T-cell (primary cell): ENCODE measurements at regions not wholly inside any gene's neighbourhood (a gene's known extent, or its start where the extent isn't known, plus 50 kb on each side); places are given as distances from the start of the nearest gene placed in this dataset.
A peak's percentile ranks its signal among the peaks of the same experiment; 100 is the strongest.

ENCODE experiments used
- ATAC-seq, 4 experiments: fragments of 200-7000 bp in 3 of 4; fragments of 150-1000 bp in 1 of 4; cut with Tn5 transposase; replicated peaks in 1 of 4; 1 replicate in 3 of 4; 2 replicates in 1 of 4; pipeline ENCODE4 v1.10.0; 2021; ENCODE audit warnings: moderate library complexity in 3 of 4, mild to moderate bottlenecking in 2 of 4, moderate number of reproducible peaks in 1 of 4
- CTCF ChIA-PET, 2 donors: fragments of 300-600 bp; sonication (Branson Sonifier 250); formaldehyde crosslinking; loops; one replicate each; lab custom pipeline; 2022; ENCODE audit warnings: antibody characterized with exemption in 2 of 2; lab: Charles Lee
- POLR2A ChIA-PET, 2 donors: fragments of 300-600 bp; sonication (Branson Sonifier 250); formaldehyde crosslinking; loops; one replicate each; lab custom pipeline; 2022; ENCODE audit warnings: antibody characterized with exemption in 2 of 2; lab: Charles Lee
- DNase-seq, 35 experiments: peaks; one replicate each; pipeline versions ENCODE4 v3.0.0 to v3.0.0-alpha.2; 2013 to 2023
- H3K27ac ChIP-seq: one replicate; pipeline ENCODE4 v1.5.1; 2013; ENCODE audit warnings: low read length
- H3K27me3 ChIP-seq, 2 experiments: replicated peaks in 1 of 2; 1 replicate in 1 of 2; 2 replicates in 1 of 2; pipeline versions ENCODE4 v1.6.1 to v1.7.0; 2013; ENCODE audit warnings: low read length in 1 of 2, mixed read lengths in 1 of 2; ENCODE audit not compliant: control insufficient read depth in 2 of 2, insufficient read depth in 2 of 2; ENCODE audit errors: extremely low read depth in 1 of 2
- H3K36me3 ChIP-seq, 2 donors: 1 replicate in 1 of 2; 2 replicates in 1 of 2; pipeline versions ENCODE4 v1.6.1 to v1.7.0; 2013; ENCODE audit warnings: low read length in 1 of 2; ENCODE audit not compliant: control insufficient read depth in 2 of 2, insufficient read depth in 1 of 2; ENCODE audit errors: extremely low read depth in 1 of 2
- H3K4me1 ChIP-seq, 2 experiments: 1 replicate in 1 of 2; 2 replicates in 1 of 2; pipeline versions ENCODE4 v1.6.1 to v1.7.0; 2013; ENCODE audit warnings: low read length in 2 of 2, mixed read lengths in 1 of 2; ENCODE audit not compliant: insufficient read depth in 2 of 2, control insufficient read depth in 1 of 2; ENCODE audit errors: extremely low read depth in 1 of 2
- H3K4me3 ChIP-seq, 2 donors: 1 replicate in 1 of 2; 2 replicates in 1 of 2; pipeline versions ENCODE4 v1.5.1 to v1.7.0; 2013; ENCODE audit warnings: mild to moderate bottlenecking in 2 of 2, low read length in 1 of 2, moderate library complexity in 1 of 2; ENCODE audit not compliant: control insufficient read depth in 1 of 2; ENCODE audit errors: extremely low read depth in 1 of 2
- H3K9me3 ChIP-seq: 2 replicates; pipeline ENCODE4 v1.7.0; 2013
- H3K27ac Mint-ChIP-seq, 2 donors: one replicate each; pipeline ENCODE4 v1.8.0; 2020 to 2021; ENCODE audit warnings: mild to moderate bottlenecking in 2 of 2, mixed read lengths in 2 of 2
- H3K27me3 Mint-ChIP-seq, 2 donors: one replicate each; pipeline ENCODE4 v1.8.0; 2021 to 2022; ENCODE audit warnings: mixed read lengths in 2 of 2
- H3K36me3 Mint-ChIP-seq: one replicate; pipeline ENCODE4 v1.8.0; 2021; ENCODE audit warnings: mixed read lengths
- H3K4me1 Mint-ChIP-seq, 3 donors: one replicate each; pipeline ENCODE4 v1.8.0; 2020 to 2022; ENCODE audit warnings: mixed read lengths in 3 of 3, mild to moderate bottlenecking in 1 of 3
- H3K4me3 Mint-ChIP-seq, 3 donors: one replicate each; pipeline ENCODE4 v1.8.0; 2020 to 2022; ENCODE audit warnings: mild to moderate bottlenecking in 3 of 3, mixed read lengths in 3 of 3, moderate library complexity in 3 of 3
- H3K9me3 Mint-ChIP-seq, 3 donors: one replicate each; pipeline ENCODE4 v1.8.0; 2020 to 2022; ENCODE audit warnings: mixed read lengths in 3 of 3
- WGBS: methylation state at CpG from one replicate; pipeline ENCODE4 v1.1.5; 2013; ENCODE audit warnings: missing lambda C conversion rate; ENCODE audit not compliant: insufficient coverage; 5-methylcytosine and 5-hydroxymethylcytosine counted together

DNA sequence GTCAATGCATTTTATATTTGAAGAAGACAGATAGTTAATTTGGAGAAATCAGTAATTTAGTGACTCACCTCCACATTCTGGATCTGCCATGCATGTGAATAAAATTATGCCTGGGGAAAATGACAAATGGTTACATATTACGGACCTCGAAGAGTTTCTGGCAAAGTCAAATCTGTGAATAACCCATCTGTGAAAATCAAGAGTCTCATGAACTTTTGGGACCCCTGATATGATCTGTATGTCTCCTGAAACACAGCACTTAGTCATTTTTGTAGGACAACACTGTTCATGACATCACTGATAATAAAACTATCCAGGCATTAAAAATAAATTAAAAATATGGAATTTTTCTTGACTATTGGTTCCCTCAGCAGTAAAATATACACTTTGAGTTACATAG, 584.5 kb downstream of the TLE4 start:
- no peak for DNase-seq
- ChIA-PET CTCF (no interaction called here), POLR2A (no interaction called here)
- Histone ChIP-seq H3K27me3 (no peaks in the 10 kb centered on the region), H3K4me3 (no peak overlapping the region), H3K27ac (no peak overlapping the region), H3K9me3 (no peaks in the 10 kb centered on the region), H3K4me1 (no peaks in the 10 kb centered on the region), H3K36me3 (no peaks in the 10 kb centered on the region)
- Mint-ChIP-seq H3K27me3 (peaks cover 3 to 5% of the 10 kb centered on the region in 2 donors), H3K4me1 (no peaks in the 10 kb centered on the region), H3K9me3 (peaks cover 0 to 6% (median 0%) of the 10 kb centered on the region in 3 donors), H3K36me3 (no peaks in the 10 kb centered on the region), H3K27ac (no peak overlapping the region), H3K4me3 (no peak overlapping the region)
- WGBS, result no CpG with 5 or more reads among the region's 2 CpGs
- ATAC-seq, result no peak

GRCh38 chr9:80147866-80148265, 576.1 kb downstream of the TLE4 start:
- Histone ChIP-seq H3K9me3 (no peaks in the 10 kb centered on the region), H3K4me3 (no peak overlapping the region), H3K36me3 (no peaks in the 10 kb centered on the region), H3K4me1 (no peaks in the 10 kb centered on the region), H3K27ac (no peak overlapping the region), H3K27me3 (no peaks in the 10 kb centered on the region)
- ATAC-seq (no peak), DNase-seq (no peak)
- CTCF ChIA-PET, result no interaction called here
- Mint-ChIP-seq H3K4me1 (no peaks in the 10 kb centered on the region), H3K9me3 (peaks cover 7 to 18% (median 13%) of the 10 kb centered on the region in 3 donors), H3K27me3 (no peaks in the 10 kb centered on the region), H3K4me3 (no peak overlapping the region), H3K36me3 (no peaks in the 10 kb centered on the region), H3K27ac (no peak overlapping the region)
- POLR2A ChIA-PET, result no interaction called here
- 86% methylated on average over 2 of the region's 3 CpGs for WGBS

DNA sequence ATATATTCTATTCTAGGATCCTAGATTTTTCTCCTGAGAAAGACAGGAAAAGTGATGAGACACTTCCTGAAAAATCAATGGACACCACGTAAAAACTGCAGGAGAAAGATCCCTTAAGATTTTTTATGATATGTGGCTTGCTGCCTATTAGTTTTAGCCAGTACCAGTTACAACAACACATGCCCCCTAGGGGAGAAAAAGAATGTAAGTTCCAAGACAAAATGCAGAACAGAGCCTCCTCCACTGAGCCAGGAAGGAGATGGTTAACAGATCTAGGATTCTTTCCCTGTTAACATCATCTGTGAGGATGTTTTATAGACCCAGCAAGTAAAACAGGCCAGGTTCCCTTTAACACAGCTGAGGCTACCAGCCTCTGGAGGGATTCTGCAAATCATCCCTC, 574.7 kb downstream of the TLE4 start:
- Histone ChIP-seq H3K9me3 (no peaks in the 10 kb centered on the region), H3K4me1 (no peaks in the 10 kb centered on the region), H3K27ac (no peak overlapping the region), H3K36me3 (no peaks in the 10 kb centered on the region), H3K4me3 (no peak overlapping the region), H3K27me3 (no peaks in the 10 kb centered on the region)
- ATAC-seq, result no peak
- no peak overlapping the region for H3K27ac Mint-ChIP-seq
- H3K36me3 Mint-ChIP-seq, result no peaks in the 10 kb centered on the region
- H3K4me1 Mint-ChIP-seq, result no peaks in the 10 kb centered on the region
- no peak for DNase-seq
- no peak overlapping the region for H3K4me3 Mint-ChIP-seq
- ChIA-PET CTCF (no interaction called here), POLR2A (no interaction called here)
- WGBS, result no CpG with 5 or more reads among the region's 1 CpG
- no peaks in the 10 kb centered on the region for H3K27me3 Mint-ChIP-seq
- H3K9me3 Mint-ChIP-seq, result peaks cover 7 to 18% (median 13%) of the 10 kb centered on the region in 3 donors

DNA sequence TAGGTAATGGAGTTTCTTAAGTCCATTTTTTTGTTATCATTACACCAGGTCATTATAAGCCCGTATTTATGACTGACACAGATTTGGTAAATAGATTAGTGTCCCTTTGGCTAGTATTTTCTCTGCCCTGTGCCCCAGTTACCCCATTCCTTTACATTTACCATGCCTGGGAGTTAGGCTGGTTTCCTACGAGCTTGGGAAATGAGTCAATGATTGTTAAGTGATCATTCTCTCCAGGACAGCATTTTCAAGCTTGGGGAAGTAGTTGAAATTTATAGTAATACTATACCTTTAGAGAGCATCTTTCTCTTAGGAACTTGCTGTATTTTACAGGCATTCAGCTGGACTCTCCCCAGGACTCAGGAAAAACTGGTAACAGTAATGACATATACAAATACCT, 573.1 kb downstream of the TLE4 start:
- peaks cover 4 to 9% (median 5%) of the 10 kb centered on the region in 3 donors for H3K9me3 Mint-ChIP-seq
- H3K27ac Mint-ChIP-seq, result no peak overlapping the region
- H3K27me3 ChIP-seq, result no peaks in the 10 kb centered on the region
- CTCF ChIA-PET, result no interaction called here
- no peaks in the 10 kb centered on the region for H3K36me3 ChIP-seq
- H3K4me1 ChIP-seq, result no peaks in the 10 kb centered on the region
- no peaks in the 10 kb centered on the region for H3K36me3 Mint-ChIP-seq
- ATAC-seq (no peak), DNase-seq (no peak)
- POLR2A ChIA-PET, result no interaction called here
- no CpG with 5 or more reads among the region's 2 CpGs for WGBS
- H3K27me3 Mint-ChIP-seq, result peaks cover 0 to 4% of the 10 kb centered on the region in 2 donors
- H3K4me3 Mint-ChIP-seq, result no peak overlapping the region
- no peak overlapping the region for H3K27ac ChIP-seq
- no peaks in the 10 kb centered on the region for H3K4me1 Mint-ChIP-seq
- H3K4me3 ChIP-seq, result no peak overlapping the region
- no peaks in the 10 kb centered on the region for H3K9me3 ChIP-seq

GRCh38 chr9:80144406-80144805, 572.6 kb downstream of the TLE4 start:
- H3K27me3 ChIP-seq, result no peaks in the 10 kb centered on the region
- DNase-seq (no peak), ATAC-seq (no peak)
- H3K36me3 ChIP-seq, result no peaks in the 10 kb centered on the region
- CTCF ChIA-PET, result no interaction called here
- peaks cover 0 to 6% (median under 1%) of the 10 kb centered on the region in 3 donors for H3K9me3 Mint-ChIP-seq
- no peaks in the 10 kb centered on the region for H3K4me1 ChIP-seq
- no peak overlapping the region for H3K27ac ChIP-seq
- no peaks in the 10 kb centered on the region for H3K36me3 Mint-ChIP-seq
- H3K4me3 ChIP-seq, result no peak overlapping the region
- H3K9me3 ChIP-seq, result no peaks in the 10 kb centered on the region
- H3K27me3 Mint-ChIP-seq, result peaks cover 0 to 4% of the 10 kb centered on the region in 2 donors
- POLR2A ChIA-PET, result no interaction called here
- H3K4me3 Mint-ChIP-seq, result no peak overlapping the region
- no peak overlapping the region for H3K27ac Mint-ChIP-seq
- WGBS, result no CpG with 5 or more reads among the region's 2 CpGs
- H3K4me1 Mint-ChIP-seq, result no peaks in the 10 kb centered on the region

DNA sequence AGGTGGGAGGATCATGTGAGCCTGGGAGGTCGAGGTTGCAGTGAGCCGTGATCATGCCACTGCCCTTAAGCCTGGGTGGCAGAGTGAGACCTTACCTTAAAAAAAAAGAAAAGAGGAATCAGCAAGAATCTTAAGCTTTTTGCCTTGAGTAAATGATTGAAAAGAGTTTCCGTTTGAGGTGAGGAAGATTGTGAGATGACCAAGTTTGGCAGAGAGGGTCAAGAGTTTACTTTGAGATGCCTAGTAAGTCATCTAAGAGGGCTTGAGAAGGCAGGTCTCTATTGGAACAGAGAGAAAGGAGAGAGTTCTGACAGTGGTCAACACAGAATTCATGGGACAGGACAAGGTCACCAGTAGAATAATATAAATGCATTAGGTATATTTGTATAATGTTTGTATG, 572.1 kb downstream of the TLE4 start:
- Histone ChIP-seq H3K9me3 (no peaks in the 10 kb centered on the region), H3K27ac (no peak overlapping the region), H3K4me3 (no peak overlapping the region), H3K36me3 (no peaks in the 10 kb centered on the region), H3K27me3 (no peaks in the 10 kb centered on the region), H3K4me1 (no peaks in the 10 kb centered on the region)
- H3K9me3 Mint-ChIP-seq, result peaks cover 0 to under 1% (median 0%) of the 10 kb centered on the region in 3 donors
- H3K4me1 Mint-ChIP-seq, result no peaks in the 10 kb centered on the region
- no peak for DNase-seq
- 90% methylated on average over 3 of the region's 3 CpGs for WGBS
- H3K27me3 Mint-ChIP-seq, result peaks cover 0 to 4% of the 10 kb centered on the region in 2 donors
- no peak overlapping the region for H3K4me3 Mint-ChIP-seq
- no peaks in the 10 kb centered on the region for H3K36me3 Mint-ChIP-seq
- CTCF ChIA-PET, result no interaction called here
- no peak for ATAC-seq
- POLR2A ChIA-PET, result no interaction called here
- no peak overlapping the region for H3K27ac Mint-ChIP-seq

GRCh38 chr9:80134487-80134886, 562.7 kb downstream of the TLE4 start:
- CTCF ChIA-PET, result no interaction called here
- DNase-seq, result peak in 2 of 35 experiments; percentile 1 to 21
- H3K4me3 Mint-ChIP-seq, result no peak overlapping the region

More at GRCh38 chr9:80134487-80134886, 562.7 kb downstream of the TLE4 start:
- POLR2A ChIA-PET, result no interaction called here
- no peaks in the 10 kb centered on the region for H3K27me3 ChIP-seq
- Mint-ChIP-seq H3K27ac (no peak overlapping the region), H3K27me3 (peaks cover 0 to 7% of the 10 kb centered on the region in 2 donors), H3K36me3 (no peaks in the 10 kb centered on the region), H3K4me1 (peaks cover 3 to 6% (median 5%) of the 10 kb centered on the region in 3 donors), H3K9me3 (no peaks in the 10 kb centered on the region)
- H3K36me3 ChIP-seq, result no peaks in the 10 kb centered on the region
- no peaks in the 10 kb centered on the region for H3K4me1 ChIP-seq
- H3K4me3 ChIP-seq, result no peak overlapping the region
- WGBS, result 33% methylated on average over 1 of the region's 2 CpGs
- ATAC-seq, result peak in 1 of 4 experiments; percentile 26
- no peak overlapping the region for H3K27ac ChIP-seq
- H3K9me3 ChIP-seq, result no peaks in the 10 kb centered on the region
